PFSK-1 (cell line): ENCODE measurements at regions not wholly inside any gene's neighbourhood (a gene's known extent, or its start where the extent isn't known, plus 50 kb on each side); places are given as distances from the start of the nearest gene placed in this dataset.

Experiments
- POLR2AphosphoS5 ChIP-seq: IDR thresholded peaks from 2 replicates; pipeline ENCODE4 v1.6.1; 2012; ENCODE audit warnings: low read depth, mild to moderate bottlenecking, control low read depth, low read length, moderate library complexity
- TAF1 ChIP-seq: IDR thresholded peaks from 2 replicates; pipeline ENCODE4 v1.6.1; 2012; ENCODE audit warnings: low read length, control low read depth, borderline replicate concordance; ENCODE audit not compliant: insufficient read depth

GRCh38 chr16:86063760-86064405 lies 164.9 kb downstream of the IRF8 start:
- TF ChIP-seq POLR2AphosphoS5 (no peak), TAF1 (no peak)
